GM18951 (cell line): ENCODE measurements at regions not wholly inside any gene's neighbourhood (a gene's known extent, or its start where the extent isn't known, plus 50 kb on each side); places are given as distances from the start of the nearest gene placed in this dataset.

ENCODE experiments used
- POLR2A ChIP-seq: IDR thresholded peaks from 4 replicates; pipeline ENCODE4 v1.6.1; 2011; ENCODE audit warnings: mild to moderate bottlenecking; ENCODE audit not compliant: insufficient read length, insufficient read depth; ENCODE audit errors: extremely low read depth
- in situ Hi-C: fragments of 300-500 bp; cut with MboI; formaldehyde crosslinking; loops from one replicate; pipeline ENCODE4 v1.12.0; 2022; ENCODE audit warnings: low sequenced_read_pairs, mixed read lengths, inconsistent platforms; ENCODE audit not compliant: unreplicated experiment

DNA sequence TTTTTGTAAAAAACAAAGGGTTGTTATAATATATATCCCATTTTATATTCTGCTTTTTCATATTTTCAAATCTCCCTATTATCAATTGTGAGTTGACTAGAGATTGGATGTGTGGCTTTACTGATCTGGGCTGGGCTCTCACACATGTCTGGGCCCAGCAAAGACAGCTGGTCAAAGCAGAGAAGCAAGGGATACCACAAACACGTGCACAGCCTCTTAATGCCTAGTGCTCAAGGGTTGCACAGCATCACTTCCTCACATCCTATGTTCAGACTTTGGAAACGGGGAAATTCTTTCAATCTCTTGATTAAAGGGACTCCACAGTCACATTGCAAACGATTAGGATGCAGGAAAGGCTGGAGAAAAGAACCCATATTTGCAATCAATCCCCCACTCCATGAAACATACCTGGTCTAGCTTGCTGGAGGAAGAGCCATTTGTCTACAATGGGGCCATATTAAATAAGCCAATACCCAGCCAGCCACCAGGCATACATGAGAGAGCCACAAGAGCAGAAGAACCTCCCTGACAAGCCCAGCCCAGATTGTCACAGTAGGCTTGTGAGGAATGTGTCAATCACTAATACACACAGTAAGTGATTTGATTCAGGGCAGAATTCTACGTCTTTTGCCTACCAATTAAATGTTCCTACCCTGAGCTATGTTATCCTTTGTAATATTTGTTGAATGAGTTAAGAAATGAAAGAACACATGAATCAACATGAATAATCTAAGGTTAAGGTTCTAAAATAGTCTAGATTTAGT is 431.2 kb downstream of the TNS3 start:
- in situ Hi-C loops = no loop called here
- no peak for TF ChIP-seq POLR2A

- in situ Hi-C loops = no loop called here
- no peak for TF ChIP-seq POLR2A
Observed at GRCh38 chr7:47149971-47150370, 431.9 kb downstream of the TNS3 start.

DNA sequence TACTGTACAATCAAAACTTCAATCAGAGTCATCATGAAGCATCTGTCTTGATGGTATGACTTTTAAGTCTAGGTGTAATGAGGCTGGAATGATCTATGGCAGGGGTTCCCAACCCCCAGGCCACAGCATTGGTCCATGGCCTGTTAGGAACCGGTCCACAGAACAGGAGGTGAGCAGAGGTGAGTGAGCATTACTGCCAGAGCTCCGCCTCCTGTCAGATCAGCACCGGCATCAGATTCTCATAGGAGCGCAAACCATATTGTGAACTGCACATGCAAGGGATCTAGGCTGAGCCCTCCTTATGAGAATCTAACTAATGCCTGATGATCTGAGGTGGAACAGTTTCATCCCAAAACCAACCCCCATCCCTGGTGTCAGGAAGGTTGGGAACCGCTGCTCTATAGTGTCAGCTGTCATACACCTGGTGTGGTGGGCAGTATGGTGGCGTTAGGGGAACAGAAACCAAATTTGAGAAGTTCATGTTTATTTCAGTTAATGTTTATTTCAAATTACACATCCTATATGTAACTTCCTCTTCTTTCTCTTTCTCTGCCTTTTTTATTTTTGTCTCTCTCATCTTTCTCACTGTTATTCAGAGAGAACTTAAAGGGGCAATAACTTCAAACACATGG is 432.6 kb downstream of the TNS3 start:
- in situ Hi-C loops = no loop called here
- no peak for TF ChIP-seq POLR2A

DNA sequence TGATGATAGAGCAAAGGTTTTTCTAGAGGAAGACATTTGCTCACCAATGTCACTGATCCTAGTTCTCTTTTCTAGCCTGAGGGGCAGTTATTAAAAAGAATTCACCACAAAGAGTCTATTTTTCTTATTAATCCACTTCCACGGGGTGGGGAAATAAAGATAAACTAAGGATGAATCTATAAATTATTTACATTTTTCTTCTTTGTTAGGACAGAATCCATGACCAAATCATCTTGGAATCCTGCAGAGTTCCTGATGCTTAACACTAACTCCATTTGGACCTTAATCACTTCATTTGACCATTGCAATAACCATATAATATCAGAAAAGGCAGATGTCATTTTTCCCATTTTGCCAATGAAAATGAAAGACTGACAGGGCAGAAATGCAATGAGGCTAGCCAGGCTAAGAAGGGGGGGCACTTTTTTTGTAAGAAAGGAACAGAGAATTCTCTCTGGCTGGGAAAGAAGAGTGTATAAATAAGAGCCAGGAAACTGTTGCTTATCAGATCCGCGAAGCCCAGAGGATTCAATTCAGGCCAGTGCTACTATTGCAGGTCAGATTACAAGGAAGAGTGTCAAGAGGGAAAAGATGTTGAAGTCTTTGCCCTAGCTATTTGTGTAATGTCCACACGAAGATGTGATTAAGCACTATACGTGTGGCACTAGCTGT is 433.2 kb downstream of the TNS3 start:
- in situ Hi-C loops = no loop called here
- TF ChIP-seq POLR2A = no peak

DNA sequence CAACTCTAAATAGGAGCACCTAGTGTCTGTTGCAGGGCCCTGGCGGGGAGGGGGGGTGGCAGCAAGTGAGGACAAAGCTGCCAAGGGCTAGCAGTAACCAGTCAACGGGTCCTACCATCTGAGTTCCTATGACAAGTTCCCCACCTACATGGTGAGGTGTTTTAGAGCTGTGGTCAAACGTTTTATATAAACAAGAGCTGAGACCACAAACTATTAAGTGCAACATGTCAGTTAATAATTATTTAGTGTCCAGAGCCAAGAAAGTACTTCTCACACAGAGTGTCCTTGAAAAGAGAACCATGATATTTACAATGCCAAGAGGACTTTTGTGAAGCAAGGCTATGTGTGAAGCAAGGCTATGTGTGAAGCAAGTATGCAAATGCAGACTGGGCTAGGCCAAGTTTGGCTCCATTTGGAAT is 434.7 kb downstream of the TNS3 start:
- in situ Hi-C loops = no loop called here
- TF ChIP-seq POLR2A = no peak

DNA sequence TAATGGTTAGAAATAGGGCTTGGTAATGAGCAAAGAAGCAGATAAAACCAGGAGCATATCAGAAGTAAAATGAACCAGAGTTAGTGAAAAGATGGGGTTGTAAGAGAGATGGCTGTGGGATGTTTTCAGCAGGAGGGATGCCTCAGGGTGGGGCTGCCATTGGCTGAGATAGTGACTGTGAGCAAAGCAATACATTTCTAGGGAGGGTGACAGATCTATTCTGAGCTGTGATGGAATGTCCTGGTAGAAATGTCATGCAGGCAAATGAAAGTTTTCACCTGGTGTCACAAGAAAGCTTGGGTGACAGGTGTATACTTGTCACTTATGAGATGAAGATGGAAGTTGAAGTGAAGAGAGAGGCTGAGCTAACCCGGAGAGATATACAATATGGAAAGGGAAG is 435.9 kb downstream of the TNS3 start:
- TF ChIP-seq POLR2A = no peak
- in situ Hi-C loops = no loop called here

DNA sequence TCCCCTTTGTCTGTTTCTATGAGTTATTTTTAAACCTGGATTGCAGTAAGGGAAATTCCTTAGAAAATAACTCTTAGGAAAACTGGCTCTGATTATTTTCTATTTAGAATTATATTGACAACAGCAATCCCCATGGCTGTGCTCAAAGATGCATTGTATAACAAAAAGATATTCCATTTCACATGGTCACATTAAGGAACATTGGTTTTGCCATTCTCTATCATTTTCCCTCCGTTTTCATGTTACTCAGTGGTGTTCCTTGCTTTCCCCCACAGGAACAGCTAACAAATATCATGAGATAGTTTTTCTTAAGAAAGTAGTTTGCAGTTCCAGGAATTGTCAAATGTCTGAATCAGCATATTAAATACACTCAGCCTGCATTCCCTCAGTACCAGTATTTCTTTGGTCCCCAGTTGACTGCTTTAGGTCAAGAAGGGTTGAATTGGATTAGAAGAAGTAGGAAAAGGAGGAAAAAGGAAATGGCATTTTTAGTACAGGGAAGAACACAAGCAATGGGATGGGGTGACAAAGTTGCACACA is 436.7 kb downstream of the TNS3 start:
- TF ChIP-seq POLR2A = no peak
- in situ Hi-C loops = no loop called here

DNA sequence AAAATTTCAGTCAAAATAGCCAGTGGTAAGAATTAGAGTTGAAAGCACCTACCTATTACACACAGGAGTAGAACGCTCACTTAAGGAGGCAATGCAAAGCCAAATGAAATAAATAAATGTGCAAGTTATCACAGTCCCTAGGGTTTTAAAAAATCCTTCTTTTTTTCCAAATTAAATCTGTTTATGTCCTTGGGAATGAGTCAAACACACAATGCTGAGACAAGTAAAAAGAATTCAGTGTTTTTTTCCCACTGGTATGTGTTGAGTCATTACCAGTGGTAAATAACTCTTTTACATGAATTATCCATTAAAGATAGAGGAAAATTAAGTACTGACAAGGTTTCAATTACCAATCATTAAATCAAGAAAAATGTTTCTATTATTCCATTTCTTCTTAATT is 438.6 kb downstream of the TNS3 start:
- no peak for TF ChIP-seq POLR2A
- in situ Hi-C loops = no loop called here

- TF ChIP-seq POLR2A = no peak
- in situ Hi-C loops = no loop called here
Observed at GRCh38 chr7:47142867-47143175, 439.1 kb downstream of the TNS3 start.

DNA sequence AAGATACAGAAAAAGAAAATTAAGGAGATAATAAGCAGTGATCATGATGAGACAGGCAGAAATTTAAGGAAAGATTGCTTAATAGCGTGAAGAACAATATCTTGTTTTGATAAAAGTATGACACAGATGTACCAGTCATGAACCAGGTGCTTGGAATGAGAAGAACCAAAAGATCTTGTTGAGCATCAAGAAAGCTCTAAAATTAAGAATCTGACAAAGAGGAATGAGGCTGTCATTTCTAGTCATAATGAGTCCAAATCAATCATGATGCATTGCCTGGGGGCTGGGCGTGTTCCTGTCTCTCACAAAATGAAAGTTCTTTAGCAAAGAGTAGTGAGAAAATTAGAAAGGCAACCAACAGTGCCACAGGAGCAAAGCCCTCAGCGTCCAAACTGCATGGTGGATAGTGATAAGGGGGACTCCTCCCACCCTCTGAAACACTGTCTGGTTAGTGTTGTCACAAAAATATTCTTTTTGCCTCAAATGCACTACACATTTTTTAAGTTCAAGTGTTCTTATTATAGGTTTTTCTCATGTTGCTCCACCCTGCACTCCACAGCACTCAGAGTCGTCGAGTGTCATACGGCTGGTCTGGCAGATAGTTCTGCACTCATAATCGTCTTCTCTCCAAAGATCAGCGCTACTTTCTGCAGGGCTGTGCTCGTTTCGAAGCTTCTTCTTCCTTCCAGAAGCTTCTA is 439.6 kb downstream of the TNS3 start:
- TF ChIP-seq POLR2A = no peak
- in situ Hi-C loops = no loop called here

DNA sequence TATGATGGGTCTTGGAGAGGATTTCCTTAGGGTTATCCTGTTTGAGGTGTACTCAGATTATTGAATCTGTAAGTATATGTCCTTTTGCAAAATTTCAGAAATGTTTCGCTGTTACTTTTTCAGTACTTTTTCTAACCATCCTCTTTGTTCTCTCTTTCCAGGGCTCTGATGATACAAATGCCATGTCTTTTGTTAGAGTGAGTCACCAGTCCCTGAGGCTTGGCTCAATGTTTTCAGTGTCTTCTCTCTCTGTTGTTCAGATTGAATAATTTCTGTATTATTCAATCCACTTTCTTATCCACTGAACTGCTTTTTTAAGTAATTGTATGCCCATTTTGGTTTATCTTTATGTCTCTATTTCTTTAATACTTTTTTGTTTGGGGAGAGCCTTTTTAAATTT is 449.4 kb downstream of the TNS3 start:
- in situ Hi-C loops = no loop called here
- TF ChIP-seq POLR2A = no peak

DNA sequence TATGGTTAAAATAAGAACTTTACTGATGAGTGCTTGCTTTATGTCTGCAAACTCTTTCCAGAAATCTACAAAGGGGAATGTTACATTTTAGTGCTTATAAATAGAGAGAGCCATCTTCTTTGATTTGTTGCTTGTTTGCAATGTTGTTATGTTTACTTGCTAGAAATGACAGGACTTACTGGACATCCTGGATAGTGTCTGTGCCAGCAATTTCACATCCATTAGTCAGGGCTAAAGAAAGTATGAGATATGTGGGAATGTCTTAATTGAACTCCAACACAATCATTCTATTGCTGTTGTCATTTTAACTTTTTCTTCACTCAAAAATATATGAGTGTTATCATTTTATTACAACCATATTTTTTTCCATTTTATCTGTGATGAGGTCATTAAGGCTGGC is 453.2 kb downstream of the TNS3 start:
- in situ Hi-C loops = no loop called here
- TF ChIP-seq POLR2A = no peak

DNA sequence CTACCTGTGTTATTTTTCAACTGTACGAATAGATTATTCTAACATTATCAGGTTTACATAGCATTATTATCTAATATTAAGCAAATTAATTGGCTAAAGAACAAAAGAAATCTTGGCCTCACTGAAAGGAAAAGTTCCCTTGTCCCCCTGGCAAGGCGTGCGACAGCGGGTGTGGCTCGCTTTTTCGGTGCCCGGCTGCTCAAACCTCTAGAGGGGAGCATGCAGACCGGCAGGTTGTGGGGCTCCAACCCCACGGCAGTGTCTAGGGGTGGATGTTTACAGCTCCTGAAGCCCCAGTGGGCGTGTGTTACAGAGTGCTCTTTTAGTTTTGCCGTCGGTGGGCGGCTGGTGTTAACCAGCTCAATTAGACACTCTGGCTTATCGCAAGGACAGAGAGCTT is 456.4 kb downstream of the TNS3 start:
- no peak for TF ChIP-seq POLR2A
- in situ Hi-C loops = no loop called here
